Fibroblast of upper back skin (primary cell): ENCODE measurements at regions not wholly inside any gene's neighbourhood (a gene's known extent, or its start where the extent isn't known, plus 50 kb on each side); places are given as distances from the start of the nearest gene placed in this dataset.

Experiments
- DNase-seq: peaks from one replicate; pipeline ENCODE4 v3.0.0-alpha.2; 2013

GRCh38 chr17:74059479-74060240, 143.8 kb upstream of the RPL38 start:
- no peak for DNase-seq

GRCh38 chr17:74061758-74062157, 141.7 kb upstream of the RPL38 start:
- no peak for DNase-seq

GRCh38 chr17:74062234-74062633, 141.2 kb upstream of the RPL38 start:
- no peak for DNase-seq

- no peak for DNase-seq
These were observed 140.0 kb upstream of the RPL38 start for GRCh38 chr17:74063439-74063838.

GRCh38 chr17:74070374-74070773, 133.1 kb upstream of the RPL38 start:
- DNase-seq, result no peak

GRCh38 chr17:74070998-74071679, 132.3 kb upstream of the RPL38 start:
- DNase-seq, result no peak

GRCh38 chr17:74072340-74072739, 131.1 kb upstream of the RPL38 start:
- DNase-seq, result no peak

GRCh38 chr17:74076446-74076845, 127.0 kb upstream of the RPL38 start:
- no peak for DNase-seq

GRCh38 chr17:74077231-74077630, 126.2 kb upstream of the RPL38 start:
- DNase-seq, result no peak

- DNase-seq, result no peak
These were observed 125.0 kb upstream of the RPL38 start for GRCh38 chr17:74078363-74078941.

GRCh38 chr17:74079537-74080300, 123.8 kb upstream of the RPL38 start:
- DNase-seq, result no peak

GRCh38 chr17:74080656-74081582, 122.6 kb upstream of the RPL38 start:
- DNase-seq, result no peak

- DNase-seq, result no peak
These were observed 120.6 kb upstream of the RPL38 start for GRCh38 chr17:74082886-74083285.

- DNase-seq, result no peak
These were observed 120.2 kb upstream of the RPL38 start for GRCh38 chr17:74083321-74083720.

- no peak for DNase-seq
These were observed 118.0 kb upstream of the RPL38 start for GRCh38 chr17:74085434-74085833.

- DNase-seq, result no peak
These were observed 116.4 kb upstream of the RPL38 start for GRCh38 chr17:74087002-74087585.

GRCh38 chr17:74088285-74088933, 115.1 kb upstream of the RPL38 start:
- no peak for DNase-seq

GRCh38 chr17:74088934-74089329, 114.5 kb upstream of the RPL38 start:
- no peak for DNase-seq

GRCh38 chr17:74089380-74089779, 114.1 kb upstream of the RPL38 start:
- no peak for DNase-seq

GRCh38 chr17:74089869-74090464, 113.5 kb upstream of the RPL38 start:
- DNase-seq, result peak; percentile 42

GRCh38 chr17:74094651-74095050, 108.8 kb upstream of the RPL38 start:
- no peak for DNase-seq
